Tibial artery (tissue), 4 donors: ENCODE measurements at regions not wholly inside any gene's neighbourhood (a gene's known extent, or its start where the extent isn't known, plus 50 kb on each side); places are given as distances from the start of the nearest gene placed in this dataset.

Experiments used
- DNase-seq, 2 donors: peaks; one replicate each; pipeline ENCODE4 v3.0.0-alpha.2; 2019
- H3K27ac ChIP-seq, 2 donors: fragments of 200-600 bp; sonication (generic) in 1 of 2; 1 replicate in 1 of 2; 2 replicates in 1 of 2; pipeline ENCODE4 v1.5.1; 2018 to 2019; ENCODE audit warnings: mild to moderate bottlenecking in 1 of 2
- H3K27me3 ChIP-seq, 2 donors: fragments of 200-600 bp; sonication (generic) in 1 of 2; one replicate each; pipeline versions ENCODE4 v1.5.1 to v1.6.0; 2016 to 2019
- H3K36me3 ChIP-seq, 3 donors: fragments of 200-600 bp; sonication (generic) in 2 of 3; one replicate each; pipeline ENCODE4 v1.5.1; 2016 to 2019; ENCODE audit warnings: mild to moderate bottlenecking in 2 of 3
- H3K4me1 ChIP-seq, 4 donors: fragments of 200-600 bp; sonication (generic) in 2 of 4; 1 replicate in 3 of 4; 2 replicates in 1 of 4; pipeline ENCODE4 v1.5.1; 2016 to 2019
- H3K4me3 ChIP-seq, 2 donors: fragments of 200-600 bp; sonication (generic) in 1 of 2; 1 replicate in 1 of 2; 2 replicates in 1 of 2; pipeline ENCODE4 v1.5.1; 2018 to 2019; ENCODE audit warnings: mild to moderate bottlenecking in 2 of 2
- H3K9me3 ChIP-seq, 3 donors: fragments of 200-600 bp; sonication (generic) in 1 of 3; one replicate each; pipeline ENCODE4 v1.5.1; 2016 to 2019
- CTCF ChIP-seq, 2 experiments: fragments of 200-600 bp in 1 of 2; fragments of 450-650 bp in 1 of 2; IDR thresholded peaks; one replicate each; pipeline ENCODE4 v1.5.1; 2017 to 2019; ENCODE audit warnings: antibody characterized with exemption in 2 of 2, mild to moderate bottlenecking in 1 of 2, moderate library complexity in 1 of 2
- intact Hi-C: fragments of 100-400 bp; cut with DNase I; formaldehyde crosslinking; loops from one replicate; pipeline ENCODE4 v1.15.0; 2023; ENCODE audit warnings: low total_unique reads

GRCh38 chr10:124285587-124286527 lies 132.9 kb downstream of the OAT start:
- peak overlapping the region; percentile 43 to 58 for H3K27ac ChIP-seq

GRCh38 chr10:124283949-124284250 lies 134.8 kb downstream of the OAT start:
- no peak overlapping the region for H3K27ac ChIP-seq
- H3K27me3 ChIP-seq = no peaks in the 10 kb centered on the region
- no peaks in the 10 kb centered on the region for H3K9me3 ChIP-seq
- peaks cover 0 to 25% (median 7%) of the 10 kb centered on the region in 4 donors for H3K4me1 ChIP-seq
- peak in 1 of 2 donors; percentile 4 for DNase-seq
- no peaks in the 10 kb centered on the region for H3K36me3 ChIP-seq
- intact Hi-C loops = no loop called here
- no peak for TF ChIP-seq CTCF (IDR thresholded peaks at IDR 0.05)
- H3K4me3 ChIP-seq = no peak overlapping the region

More at GRCh38 chr10:124285587-124286527, 132.9 kb downstream of the OAT start:
- Histone ChIP-seq H3K27me3 (no peaks in the 10 kb centered on the region), H3K36me3 (no peaks in the 10 kb centered on the region), H3K4me1 (peaks cover 0 to 25% (median 7%) of the 10 kb centered on the region in 4 donors), H3K9me3 (no peaks in the 10 kb centered on the region), H3K4me3 (peak overlapping the region; percentile 19 to 31)
- no peak for TF ChIP-seq CTCF (IDR thresholded peaks at IDR 0.05)
- peak; percentile 35 to 71 for DNase-seq
- intact Hi-C loops = no loop called here

- no peaks in the 10 kb centered on the region for H3K27me3 ChIP-seq
- DNase-seq = peak in 1 of 2 donors; percentile 3
- no peak overlapping the region for H3K4me3 ChIP-seq
- H3K36me3 ChIP-seq = no peaks in the 10 kb centered on the region
- no peaks in the 10 kb centered on the region for H3K9me3 ChIP-seq
- H3K27ac ChIP-seq = no peak overlapping the region
- H3K4me1 ChIP-seq = peaks cover 0 to 25% (median 7%) of the 10 kb centered on the region in 4 donors
- no peak for TF ChIP-seq CTCF (IDR thresholded peaks at IDR 0.05)
- intact Hi-C loops = no loop called here
Observed at GRCh38 chr10:124283215-124283948, 135.3 kb downstream of the OAT start.

- peaks cover 0 to 24% (median 7%) of the 10 kb centered on the region in 4 donors for H3K4me1 ChIP-seq
- H3K27ac ChIP-seq = no peak overlapping the region
- DNase-seq = no peak
- H3K9me3 ChIP-seq = no peaks in the 10 kb centered on the region
- intact Hi-C loops = no loop called here
- no peak for TF ChIP-seq CTCF (IDR thresholded peaks at IDR 0.05)
- H3K4me3 ChIP-seq = no peak overlapping the region
- no peaks in the 10 kb centered on the region for H3K27me3 ChIP-seq
- no peaks in the 10 kb centered on the region for H3K36me3 ChIP-seq
Observed at GRCh38 chr10:124282326-124282725, 136.4 kb downstream of the OAT start.

- Histone ChIP-seq H3K9me3 (no peaks in the 10 kb centered on the region), H3K36me3 (no peaks in the 10 kb centered on the region), H3K4me1 (peaks cover 0 to 18% (median 7%) of the 10 kb centered on the region in 4 donors), H3K4me3 (no peak overlapping the region), H3K27ac (no peak overlapping the region), H3K27me3 (no peaks in the 10 kb centered on the region)
- DNase-seq = no peak
- no peak for TF ChIP-seq CTCF (IDR thresholded peaks at IDR 0.05)
- intact Hi-C loops = no loop called here
Observed at GRCh38 chr10:124281666-124282065, 137.1 kb downstream of the OAT start.
